ENCODE measurements at regions not wholly inside any gene's neighbourhood (a gene's known extent, or its start where the extent isn't known, plus 50 kb on each side); places are given as distances from the start of the nearest gene placed in this dataset.
"Not testable (repeated sequence)": the region's sequence is repeated elsewhere in the genome, so short reads cannot be mapped to it uniquely, and the experiment has no call there.

GRCh38 chr14:35218176-35218575 lies 74.0 kb upstream of the PSMA6 start:
- TF ChIP-seq, protein P1, sequence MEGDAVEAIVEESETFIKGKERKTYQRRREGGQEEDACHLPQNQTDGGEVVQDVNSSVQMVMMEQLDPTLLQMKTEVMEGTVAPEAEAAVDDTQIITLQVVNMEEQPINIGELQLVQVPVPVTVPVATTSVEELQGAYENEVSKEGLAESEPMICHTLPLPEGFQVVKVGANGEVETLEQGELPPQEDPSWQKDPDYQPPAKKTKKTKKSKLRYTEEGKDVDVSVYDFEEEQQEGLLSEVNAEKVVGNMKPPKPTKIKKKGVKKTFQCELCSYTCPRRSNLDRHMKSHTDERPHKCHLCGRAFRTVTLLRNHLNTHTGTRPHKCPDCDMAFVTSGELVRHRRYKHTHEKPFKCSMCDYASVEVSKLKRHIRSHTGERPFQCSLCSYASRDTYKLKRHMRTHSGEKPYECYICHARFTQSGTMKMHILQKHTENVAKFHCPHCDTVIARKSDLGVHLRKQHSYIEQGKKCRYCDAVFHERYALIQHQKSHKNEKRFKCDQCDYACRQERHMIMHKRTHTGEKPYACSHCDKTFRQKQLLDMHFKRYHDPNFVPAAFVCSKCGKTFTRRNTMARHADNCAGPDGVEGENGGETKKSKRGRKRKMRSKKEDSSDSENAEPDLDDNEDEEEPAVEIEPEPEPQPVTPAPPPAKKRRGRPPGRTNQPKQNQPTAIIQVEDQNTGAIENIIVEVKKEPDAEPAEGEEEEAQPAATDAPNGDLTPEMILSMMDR (conservative IDR thresholded peaks at IDR 0.05; ENCODE audit: low read depth, low read length), result not testable (repeated sequence)
- TF ChIP-seq EZH2 (IDR thresholded peaks at IDR 0.05; ENCODE audit: low read length, unreplicated experiment), result not testable (repeated sequence)

All from PC-3 (cell line).